A673 (cell line): ENCODE measurements at regions not wholly inside any gene's neighbourhood (a gene's known extent, or its start where the extent isn't known, plus 50 kb on each side); places are given as distances from the start of the nearest gene placed in this dataset.

Source experiments
- CTCF ChIP-seq: fragments of 300-800, 200-600 bp; sonication (generic); conservative IDR thresholded peaks from 2 replicates; pipeline ENCODE4 v1.5.1; 2017; ENCODE audit warnings: low read depth, mild to moderate bottlenecking, antibody characterized with exemption, low read length, moderate library complexity, mixed read lengths
- EZH2 ChIP-seq: fragments of 200-600 bp; sonication (generic); IDR thresholded peaks from 2 replicates; pipeline ENCODE4 v1.6.1; 2017; ENCODE audit warnings: borderline replicate concordance, low read depth, mild to moderate bottlenecking, mixed read lengths, antibody characterized with exemption, low read length; ENCODE audit not compliant: poor library complexity, severe bottlenecking

- no peak for TF ChIP-seq CTCF
- no peak for TF ChIP-seq EZH2
These were observed 120.6 kb upstream of the FOXF1 start for GRCh38 chr16:86389566-86390328.
